COR-L47 (cell line): ENCODE measurements at regions not wholly inside any gene's neighbourhood (a gene's known extent, or its start where the extent isn't known, plus 50 kb on each side); places are given as distances from the start of the nearest gene placed in this dataset.

ENCODE experiments used
- DNase-seq: peaks from one replicate; lab custom pipeline; 2025; lab: John Stamatoyannopoulos, UW

DNA sequence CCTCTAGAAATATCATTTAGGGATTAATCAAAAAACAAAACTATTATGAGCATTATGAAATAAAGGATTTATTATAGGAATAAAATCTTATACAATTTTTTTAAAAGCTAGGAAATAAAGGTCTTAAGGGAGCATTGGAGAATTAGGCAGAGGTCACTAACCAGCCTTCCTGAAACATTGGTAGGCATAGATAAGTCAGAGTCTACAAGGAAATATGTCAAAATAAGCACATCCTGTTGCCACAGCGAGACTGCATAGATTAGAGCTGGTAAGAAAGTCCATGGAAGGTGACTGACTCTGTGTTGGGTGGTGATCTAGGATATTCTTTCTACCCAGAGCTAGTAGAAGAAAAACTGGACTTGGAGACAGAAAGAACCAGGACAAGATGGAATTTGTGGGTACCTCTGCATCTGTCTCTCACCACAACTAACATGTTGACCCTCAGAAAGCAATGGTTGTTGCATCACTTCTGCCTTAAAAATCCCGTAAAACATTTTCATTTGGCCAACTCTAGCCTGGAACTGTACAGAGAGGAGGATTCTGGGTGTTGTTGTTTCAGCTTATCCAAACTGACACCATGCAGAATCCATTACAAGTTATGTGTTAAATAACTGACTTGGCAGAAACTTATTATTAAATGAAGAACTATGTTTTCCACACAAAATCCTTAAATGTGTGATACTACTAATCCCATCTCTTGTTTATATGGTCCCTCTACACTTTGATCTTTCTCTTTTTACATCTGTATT is 77.1 kb downstream of the FBXO5 start:
- DNase-seq, result no peak

DNA sequence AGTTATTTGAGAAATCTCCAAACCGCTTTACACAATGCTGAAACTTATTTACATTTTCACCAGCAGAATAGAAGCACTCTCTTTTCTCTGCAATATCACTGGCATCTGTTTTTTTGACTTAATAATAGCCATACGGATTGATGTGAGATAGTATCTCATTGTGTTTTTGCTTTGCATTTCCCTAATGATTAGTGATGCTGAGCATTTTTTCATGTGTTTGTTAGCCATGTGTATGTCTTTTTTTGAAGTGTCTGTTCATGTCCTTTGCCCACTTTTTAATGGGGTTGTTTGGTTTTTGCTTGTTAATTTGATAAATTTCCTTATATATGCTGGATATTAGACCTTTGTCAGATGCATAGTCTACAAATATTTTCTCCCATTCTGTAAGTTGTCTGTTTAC is 73.6 kb downstream of the FBXO5 start:
- no peak for DNase-seq

DNA sequence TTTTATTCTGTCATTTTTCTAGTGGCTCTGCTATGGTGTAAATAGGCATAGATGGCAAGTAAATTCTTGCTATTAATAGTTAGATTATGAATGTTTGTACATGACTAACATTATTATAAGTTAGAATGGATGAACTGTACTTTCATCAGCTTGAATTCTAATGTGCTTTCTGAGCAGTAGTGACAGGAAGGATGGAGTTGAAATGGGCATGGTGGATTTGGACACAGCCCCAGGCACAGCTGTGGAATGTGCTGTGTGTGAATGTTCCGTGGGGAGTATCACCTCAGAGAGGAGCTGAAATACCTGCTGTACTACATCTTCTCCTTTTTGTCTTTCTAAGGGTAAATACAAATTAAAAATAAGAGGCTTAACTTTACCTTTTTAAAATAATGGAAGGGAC is 66.8 kb downstream of the FBXO5 start:
- no peak for DNase-seq

DNA sequence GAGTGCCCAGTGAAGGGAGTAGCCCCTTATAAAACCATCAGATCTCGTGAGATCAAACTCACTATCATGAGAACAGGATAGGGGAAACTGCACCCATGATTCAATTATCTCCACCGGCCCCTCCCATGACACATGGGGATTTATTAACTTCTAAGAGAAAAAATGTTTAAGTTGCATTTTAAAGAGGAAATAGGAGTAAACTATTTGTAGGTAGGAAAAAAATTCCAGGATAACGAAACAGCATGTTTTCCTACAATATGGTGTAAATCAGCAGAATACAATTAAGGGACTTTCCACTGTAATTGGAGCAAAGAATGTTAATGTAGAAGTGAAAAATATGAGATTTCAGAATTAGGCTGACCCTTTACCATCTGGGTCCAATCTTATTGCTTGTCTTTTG is 63.9 kb downstream of the FBXO5 start:
- no peak for DNase-seq

DNA sequence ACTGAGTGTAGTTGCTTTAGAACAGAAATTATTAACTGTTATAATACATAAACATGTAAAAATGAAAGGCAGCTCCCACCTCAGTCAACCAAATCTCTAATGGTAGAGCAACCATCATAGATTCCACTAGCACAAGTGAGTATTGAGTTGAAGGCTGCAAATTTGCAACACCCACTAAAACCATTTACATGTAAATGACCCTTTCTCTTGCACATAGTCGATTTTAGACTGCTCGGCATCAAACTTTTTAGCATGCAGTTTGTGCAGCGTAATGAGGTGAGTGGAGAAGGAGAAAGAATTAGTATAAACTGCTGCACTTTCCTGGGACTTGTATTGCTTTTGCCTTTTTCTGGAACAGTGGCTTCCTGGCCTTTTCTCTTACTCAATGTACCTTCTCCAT is 62.8 kb downstream of the FBXO5 start:
- DNase-seq, result no peak
